LNCaP clone FGC (cell line): ENCODE measurements at regions not wholly inside any gene's neighbourhood (a gene's known extent, or its start where the extent isn't known, plus 50 kb on each side); places are given as distances from the start of the nearest gene placed in this dataset.

ENCODE experiments used
- DNase-seq: peaks from one replicate; pipeline ENCODE4 v3.0.0-alpha.2; 2011; ENCODE audit warnings: low read depth
- H3K4me3 ChIP-seq: 2 replicates; pipeline ENCODE4 v1.5.1; 2011; ENCODE audit warnings: mild to moderate bottlenecking, low read depth, low read length, control low read depth
- TF ChIP-seq, protein P1 (sequence below): IDR thresholded peaks from 2 replicates; pipeline ENCODE4 v1.5.1; 2012; ENCODE audit warnings: mild to moderate bottlenecking; ENCODE audit not compliant: control insufficient read depth, insufficient read depth; ENCODE audit errors: extremely low read depth

DNA sequence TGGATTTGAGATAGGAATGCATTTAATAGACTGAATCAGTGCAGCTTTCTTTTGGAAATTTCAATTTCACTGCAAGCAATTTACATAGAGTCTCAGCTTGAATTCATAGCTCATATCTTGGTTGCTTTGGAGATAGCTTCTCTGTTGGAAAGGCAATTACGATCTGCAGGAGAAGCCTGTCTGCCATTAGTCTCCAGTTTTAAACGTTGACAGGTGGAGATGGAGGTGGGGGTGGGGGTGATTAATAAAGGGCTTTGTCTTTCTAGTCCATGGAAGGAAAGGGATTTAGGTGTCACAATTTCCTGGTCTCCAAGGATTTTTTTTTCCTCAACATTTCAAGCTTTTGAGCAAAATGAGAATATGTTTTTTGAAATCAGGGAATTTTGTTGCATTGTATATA, 184.7 kb downstream of the CARTPT start:
- H3K4me3 ChIP-seq = no peak overlapping the region
- TF ChIP-seq, protein P1, sequence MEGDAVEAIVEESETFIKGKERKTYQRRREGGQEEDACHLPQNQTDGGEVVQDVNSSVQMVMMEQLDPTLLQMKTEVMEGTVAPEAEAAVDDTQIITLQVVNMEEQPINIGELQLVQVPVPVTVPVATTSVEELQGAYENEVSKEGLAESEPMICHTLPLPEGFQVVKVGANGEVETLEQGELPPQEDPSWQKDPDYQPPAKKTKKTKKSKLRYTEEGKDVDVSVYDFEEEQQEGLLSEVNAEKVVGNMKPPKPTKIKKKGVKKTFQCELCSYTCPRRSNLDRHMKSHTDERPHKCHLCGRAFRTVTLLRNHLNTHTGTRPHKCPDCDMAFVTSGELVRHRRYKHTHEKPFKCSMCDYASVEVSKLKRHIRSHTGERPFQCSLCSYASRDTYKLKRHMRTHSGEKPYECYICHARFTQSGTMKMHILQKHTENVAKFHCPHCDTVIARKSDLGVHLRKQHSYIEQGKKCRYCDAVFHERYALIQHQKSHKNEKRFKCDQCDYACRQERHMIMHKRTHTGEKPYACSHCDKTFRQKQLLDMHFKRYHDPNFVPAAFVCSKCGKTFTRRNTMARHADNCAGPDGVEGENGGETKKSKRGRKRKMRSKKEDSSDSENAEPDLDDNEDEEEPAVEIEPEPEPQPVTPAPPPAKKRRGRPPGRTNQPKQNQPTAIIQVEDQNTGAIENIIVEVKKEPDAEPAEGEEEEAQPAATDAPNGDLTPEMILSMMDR = no peak
- no peak for DNase-seq

DNA sequence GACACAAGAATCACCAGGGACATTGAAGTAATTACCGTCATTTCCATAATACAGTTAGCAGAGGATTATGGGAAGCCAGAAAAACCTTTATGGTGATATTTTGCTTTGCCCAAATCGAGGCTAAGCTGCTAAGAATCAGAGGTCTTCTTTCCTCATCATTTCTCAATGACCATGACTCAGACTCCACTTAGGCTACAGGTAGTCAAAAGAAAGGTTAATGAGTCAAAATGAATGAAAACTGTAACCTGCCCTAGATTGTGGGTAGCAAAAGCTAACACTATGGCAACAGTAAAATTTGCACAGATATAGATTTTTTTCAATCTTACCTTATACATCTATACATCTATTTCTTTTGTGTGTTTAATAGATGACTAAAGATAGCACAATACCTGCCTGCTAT, 185.8 kb downstream of the CARTPT start:
- TF ChIP-seq, protein P1 = no peak
- no peak overlapping the region for H3K4me3 ChIP-seq
- no peak for DNase-seq

DNA sequence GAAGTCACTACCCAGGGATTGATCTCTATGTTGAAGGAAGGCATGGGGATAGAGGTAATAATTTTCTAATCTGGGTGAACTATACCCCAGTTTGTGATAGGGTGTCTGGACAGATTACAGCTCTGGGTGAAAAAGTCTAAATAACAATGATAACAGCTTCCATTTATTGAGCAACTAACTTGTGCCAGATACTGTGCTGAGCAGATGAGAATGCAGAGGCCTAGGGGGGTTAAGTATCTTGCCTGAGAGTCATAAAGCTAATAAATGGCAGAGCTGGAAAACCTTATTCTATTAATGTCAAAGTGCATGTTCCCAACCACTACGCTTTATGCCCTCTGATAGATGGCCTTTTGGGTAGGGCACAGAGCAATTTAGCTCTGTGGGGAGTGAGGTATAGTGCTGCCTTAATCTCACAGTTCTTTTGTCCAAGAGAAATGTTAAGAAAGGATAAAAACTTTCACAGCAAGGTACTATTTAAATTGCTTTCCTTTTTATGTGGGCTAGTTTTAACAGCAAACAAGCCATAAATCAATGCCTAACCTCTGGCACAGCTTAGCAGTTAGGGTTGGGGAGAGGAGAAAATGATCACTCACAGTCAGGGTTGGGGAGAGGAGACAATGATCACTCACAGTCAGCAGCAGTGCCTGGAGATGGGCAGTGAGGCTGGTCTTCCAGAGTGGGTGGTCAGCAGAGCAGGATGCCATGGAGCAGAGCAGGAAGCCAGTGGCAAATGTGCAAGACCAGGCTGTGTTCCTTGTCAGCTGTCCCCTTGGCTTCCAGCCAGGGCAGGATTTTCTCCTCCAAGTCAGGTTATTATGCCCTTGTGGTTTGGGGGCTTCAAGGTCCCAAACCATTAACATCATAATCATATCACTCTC, 187.0 kb downstream of the CARTPT start:
- no peak for DNase-seq
- no peak overlapping the region for H3K4me3 ChIP-seq
- TF ChIP-seq, protein P1 = no peak

DNA sequence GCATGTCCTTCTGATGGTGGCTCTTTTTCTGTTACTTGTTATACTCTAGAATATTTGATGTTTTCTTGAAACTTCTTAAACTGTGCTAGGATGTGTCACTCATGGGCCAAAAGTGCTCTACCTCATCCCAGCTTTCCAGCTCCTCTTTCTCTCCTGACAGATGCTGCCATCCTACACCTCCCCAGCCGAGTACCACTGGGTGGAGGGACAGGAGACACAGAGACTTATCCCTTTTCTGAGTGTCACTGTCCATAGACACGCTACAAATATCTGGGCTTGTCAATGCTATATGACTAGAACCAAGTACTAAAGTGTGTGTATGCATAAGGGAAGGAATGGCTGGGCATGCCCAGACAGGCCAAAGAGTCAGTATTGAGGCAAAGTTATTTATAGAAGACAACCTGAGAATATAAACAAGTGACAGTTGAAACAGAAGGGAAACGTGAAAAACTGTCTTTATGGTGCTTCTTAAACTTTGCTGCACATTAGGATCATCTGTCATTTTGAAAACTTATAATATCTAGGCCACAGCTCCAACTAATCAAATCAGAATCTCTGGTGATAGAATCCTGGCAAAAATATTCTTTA, 188.0 kb downstream of the CARTPT start:
- no peak overlapping the region for H3K4me3 ChIP-seq
- DNase-seq = no peak
- TF ChIP-seq, protein P1 = no peak

DNA sequence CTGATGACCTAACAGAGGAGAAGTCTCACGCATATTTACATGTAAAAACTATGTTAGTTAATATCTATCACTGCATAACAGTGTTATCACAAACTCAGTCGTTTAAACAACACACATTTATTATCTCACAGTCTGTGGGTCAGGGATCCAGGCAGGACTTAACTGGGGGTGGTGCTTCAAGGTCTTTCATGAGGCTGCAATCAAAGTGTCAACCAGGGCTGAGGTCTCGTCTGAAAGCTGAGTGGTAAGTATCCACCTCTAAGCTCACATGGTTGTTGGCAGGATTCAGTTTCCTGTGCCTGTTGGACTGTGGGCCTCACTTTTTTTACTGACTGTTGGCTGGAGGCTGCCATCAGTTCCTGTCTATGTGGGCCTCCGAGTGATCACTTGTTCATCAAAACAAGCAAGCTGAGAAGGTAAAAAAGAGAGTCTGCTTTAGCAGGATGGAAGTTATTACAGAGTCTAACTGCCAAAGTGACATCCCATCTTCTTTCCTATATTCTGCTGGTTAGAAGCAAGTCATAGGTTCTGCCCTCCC, 188.6 kb downstream of the CARTPT start:
- TF ChIP-seq, protein P1 = no peak
- no peak overlapping the region for H3K4me3 ChIP-seq
- DNase-seq = no peak

DNA sequence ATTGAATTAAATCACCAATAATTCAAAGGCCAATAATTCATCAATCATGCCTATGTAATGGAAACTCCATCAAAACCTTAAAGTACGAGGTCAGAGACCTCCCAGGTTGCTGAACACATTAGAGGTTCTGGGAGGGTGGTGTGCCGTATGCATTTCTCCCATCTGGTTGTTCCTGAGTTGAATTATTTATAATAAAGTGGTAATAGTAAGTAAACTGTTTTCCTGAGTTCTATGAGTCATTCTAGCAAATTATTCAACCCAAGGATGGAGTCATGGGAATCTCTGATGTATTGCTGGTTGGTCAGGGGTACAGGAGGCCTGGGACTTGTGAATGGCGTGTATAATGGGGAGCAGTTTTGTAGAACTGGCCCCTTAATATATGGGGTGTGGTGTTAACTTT, 191.7 kb downstream of the CARTPT start:
- no peak for DNase-seq
- TF ChIP-seq, protein P1 = no peak
- no peak overlapping the region for H3K4me3 ChIP-seq

DNA sequence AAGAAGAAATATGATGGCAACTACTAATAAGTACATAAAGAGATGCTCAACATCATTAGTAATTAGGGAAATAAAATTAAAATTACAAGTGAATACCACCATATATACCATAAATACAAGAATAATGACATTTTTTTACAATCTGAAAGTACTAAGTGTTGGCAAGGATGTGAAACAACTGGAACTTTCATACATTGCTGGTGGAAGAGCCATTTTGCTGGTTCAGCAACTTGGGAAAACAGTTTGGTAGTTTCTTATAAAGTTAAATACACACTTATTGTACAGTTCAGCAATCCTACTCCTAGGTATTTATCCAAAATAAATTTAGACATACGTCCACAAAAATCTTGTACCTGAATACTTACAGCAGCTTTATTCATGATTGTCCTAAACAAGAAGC, 192.9 kb downstream of the CARTPT start:
- no peak for DNase-seq
- TF ChIP-seq, protein P1 = no peak
- H3K4me3 ChIP-seq = no peak overlapping the region
